ENCODE measurements at regions not wholly inside any gene's neighbourhood (a gene's known extent, or its start where the extent isn't known, plus 50 kb on each side); places are given as distances from the start of the nearest gene placed in this dataset.
"Not testable (repeated sequence)": the region's sequence is repeated elsewhere in the genome, so short reads cannot be mapped to it uniquely, and the experiment has no call there.

DNA sequence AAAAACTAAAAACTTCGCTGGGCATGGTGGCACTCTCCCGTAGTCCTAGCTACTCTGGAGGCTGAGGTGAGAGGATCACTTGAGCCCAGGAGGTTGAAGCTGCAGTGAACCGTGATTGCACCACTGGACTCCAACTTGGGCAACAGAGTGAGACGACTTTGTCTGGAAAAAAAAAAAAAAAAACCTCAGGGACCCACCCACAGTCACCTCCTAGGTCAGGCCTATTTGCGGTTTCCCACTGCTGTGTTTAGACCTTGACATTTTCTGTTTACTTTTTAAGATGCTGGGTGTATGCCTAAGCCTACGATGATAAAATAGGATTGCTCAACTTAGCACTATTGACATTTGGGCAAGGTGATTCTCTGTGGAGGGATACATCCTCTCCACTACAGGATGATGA is 197.4 kb upstream of the TBL1X start:
- no peak for DNase-seq (ENCODE audit: low read depth in 2 of 3, low spot score in 1 of 3)

- no peak for DNase-seq (ENCODE audit: low read depth in 2 of 3, low spot score in 1 of 3)
Measured at GRCh38 chrX:9269134-9269533, 195.7 kb upstream of the TBL1X start.

- no peak for DNase-seq (ENCODE audit: low read depth in 2 of 3, low spot score in 1 of 3)
Measured at GRCh38 chrX:9271789-9272525, 192.9 kb upstream of the TBL1X start.

DNA sequence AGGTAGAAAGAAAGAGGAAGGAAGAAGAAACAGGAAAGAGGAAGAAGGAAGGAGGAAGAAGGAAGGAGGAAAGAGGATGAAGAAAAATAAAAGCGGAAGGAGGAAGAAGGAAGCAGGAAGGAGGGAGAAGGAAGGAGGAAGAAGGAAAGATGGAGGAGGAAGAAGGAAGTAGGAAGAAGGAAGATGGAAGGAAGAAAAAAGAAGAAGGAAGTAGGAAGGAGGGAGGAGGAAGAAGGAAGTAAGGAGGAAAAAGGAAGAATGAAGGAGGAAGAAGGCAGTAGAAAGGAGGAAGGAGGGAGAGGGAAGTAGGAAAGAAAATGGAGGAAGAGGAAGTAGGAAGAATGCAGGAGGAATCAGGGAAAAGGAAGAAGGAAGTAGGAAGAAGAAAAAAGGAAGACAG is 191.1 kb upstream of the TBL1X start:
- DNase-seq (ENCODE audit: low read depth in 2 of 3, low spot score in 1 of 3) = no peak

- no peak for DNase-seq (ENCODE audit: low read depth in 2 of 3, low spot score in 1 of 3)
Measured at GRCh38 chrX:9278475-9279233, 186.2 kb upstream of the TBL1X start.

DNA sequence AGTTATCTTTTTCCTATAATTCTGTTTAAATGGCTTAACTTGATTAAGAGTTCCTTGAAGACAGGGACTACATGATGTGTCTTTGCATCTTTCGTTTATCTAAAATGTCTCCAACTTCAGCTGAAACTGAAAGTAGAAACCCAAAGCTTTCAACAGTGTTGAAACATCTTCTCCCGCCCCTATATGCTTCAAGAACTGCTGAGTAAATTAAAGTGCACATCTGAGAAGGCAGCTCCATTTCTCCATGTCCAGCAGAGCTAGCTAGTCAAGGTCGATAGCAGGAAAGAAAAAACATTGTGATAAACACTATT is 185.7 kb upstream of the TBL1X start:
- DNase-seq (ENCODE audit: low read depth in 2 of 3, low spot score in 1 of 3) = no peak

DNA sequence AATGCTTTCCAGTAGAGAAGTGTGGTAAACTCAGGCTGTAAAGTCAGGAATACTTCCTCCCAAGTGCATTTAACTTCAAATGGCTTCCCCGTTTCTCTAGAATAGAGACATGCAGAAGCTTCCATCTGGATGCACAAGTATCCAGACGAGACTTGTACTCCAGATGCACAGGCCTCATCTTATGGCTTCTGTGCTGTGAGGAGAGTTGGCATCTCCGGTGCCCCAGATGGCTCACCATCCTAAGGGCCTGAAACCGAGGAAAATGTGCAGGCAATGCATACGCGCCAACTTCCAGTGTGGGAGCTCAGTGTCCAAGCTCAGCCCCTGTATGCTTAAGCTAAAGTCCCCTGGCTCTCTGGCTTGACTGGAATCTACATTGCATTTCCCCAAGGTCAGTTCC is 184.0 kb upstream of the TBL1X start:
- no peak for DNase-seq (ENCODE audit: low read depth in 2 of 3, low spot score in 1 of 3)

- no peak for DNase-seq (ENCODE audit: low read depth in 2 of 3, low spot score in 1 of 3)
Measured at GRCh38 chrX:9282325-9282724, 182.5 kb upstream of the TBL1X start.

DNA sequence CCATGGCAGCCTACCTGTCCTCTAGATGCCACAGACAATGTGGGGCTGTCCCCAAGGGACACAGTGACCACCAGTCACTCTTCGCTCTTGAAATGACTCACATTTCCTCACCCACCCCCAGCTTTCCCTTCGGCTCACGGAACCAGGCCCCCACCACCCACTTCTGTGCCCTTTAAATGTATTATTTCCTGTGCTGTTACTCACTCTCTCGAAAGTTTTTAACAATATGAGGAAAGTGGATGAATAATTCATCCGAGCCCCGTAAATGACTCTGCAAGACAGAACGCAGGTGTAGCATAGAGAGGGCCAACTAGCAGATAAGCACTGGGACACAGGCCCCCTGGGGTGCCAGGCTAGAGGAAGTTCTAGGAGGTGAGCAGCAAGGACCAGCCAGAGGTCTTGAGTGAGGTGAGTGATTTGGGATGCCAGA is 179.5 kb upstream of the TBL1X start:
- DNase-seq (ENCODE audit: low read depth in 2 of 3, low spot score in 1 of 3) = peak; percentile 50 to 62 (median 56)

DNA sequence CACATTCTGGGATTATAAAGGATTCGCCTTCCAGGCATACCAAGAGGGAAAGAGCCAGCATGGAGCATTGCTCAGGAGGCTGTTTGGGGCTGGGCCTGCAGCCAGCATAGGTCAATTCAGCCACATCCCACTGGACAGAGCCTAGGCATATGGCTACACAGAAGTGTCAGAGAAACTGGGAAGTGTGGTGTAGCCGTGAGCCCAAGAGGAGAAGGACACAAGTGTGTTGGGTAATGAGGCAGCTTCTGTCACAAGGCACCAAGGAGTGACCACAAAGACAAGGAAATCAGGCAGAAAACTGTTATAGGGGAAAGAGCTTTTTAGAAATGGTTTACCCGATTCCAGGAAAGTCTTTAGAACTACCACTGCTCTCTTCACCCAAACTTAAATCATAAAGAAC is 178.6 kb upstream of the TBL1X start:
- no peak for DNase-seq (ENCODE audit: low read depth in 2 of 3, low spot score in 1 of 3)

DNA sequence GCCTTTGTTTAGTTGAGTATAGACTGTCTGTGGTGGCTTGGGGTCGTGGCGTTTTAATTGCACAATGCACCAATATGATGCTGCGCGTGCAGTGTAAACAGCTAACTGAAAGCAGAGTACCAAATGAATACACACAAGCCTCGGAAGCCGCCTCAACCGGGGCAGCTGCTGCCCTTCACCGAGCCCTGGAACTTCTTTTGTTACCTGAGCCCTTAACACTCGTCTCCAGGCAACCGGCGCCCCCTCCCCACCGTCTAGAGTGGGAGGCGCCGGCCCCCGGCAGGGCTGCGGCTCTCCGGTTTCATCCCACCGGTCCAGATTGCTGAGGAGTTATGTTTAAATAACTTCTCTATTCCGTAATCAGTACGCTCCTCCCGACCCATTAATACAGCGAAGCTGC is 173.2 kb upstream of the TBL1X start:
- no peak for DNase-seq (ENCODE audit: low read depth in 2 of 3, low spot score in 1 of 3)

GRCh38 chrX:9293051-9293496 is 171.8 kb upstream of the TBL1X start:
- no peak for DNase-seq (ENCODE audit: low read depth in 2 of 3, low spot score in 1 of 3)

DNA sequence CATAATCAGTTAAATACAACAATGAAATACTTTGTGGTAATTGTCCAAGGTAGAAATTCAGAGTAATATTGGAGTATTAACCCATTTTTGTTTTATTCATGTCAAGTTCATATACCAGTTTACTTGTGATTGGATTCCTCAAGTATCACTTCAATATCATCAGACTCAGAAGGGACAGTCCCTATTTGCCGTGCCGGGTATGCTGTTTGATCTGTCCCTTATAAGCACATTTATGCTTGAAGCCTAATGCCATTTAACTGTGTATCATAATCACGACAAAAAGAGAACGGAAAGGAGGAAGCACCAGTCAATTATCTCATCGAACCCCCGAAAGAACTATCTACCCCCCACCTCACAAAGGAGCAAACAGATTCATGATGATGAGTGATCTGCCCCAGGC is 171.0 kb upstream of the TBL1X start:
- DNase-seq (ENCODE audit: low read depth in 2 of 3, low spot score in 1 of 3) = no peak

- no peak for DNase-seq (ENCODE audit: low read depth in 2 of 3, low spot score in 1 of 3)
Measured at GRCh38 chrX:9295551-9295950, 169.3 kb upstream of the TBL1X start.

DNA sequence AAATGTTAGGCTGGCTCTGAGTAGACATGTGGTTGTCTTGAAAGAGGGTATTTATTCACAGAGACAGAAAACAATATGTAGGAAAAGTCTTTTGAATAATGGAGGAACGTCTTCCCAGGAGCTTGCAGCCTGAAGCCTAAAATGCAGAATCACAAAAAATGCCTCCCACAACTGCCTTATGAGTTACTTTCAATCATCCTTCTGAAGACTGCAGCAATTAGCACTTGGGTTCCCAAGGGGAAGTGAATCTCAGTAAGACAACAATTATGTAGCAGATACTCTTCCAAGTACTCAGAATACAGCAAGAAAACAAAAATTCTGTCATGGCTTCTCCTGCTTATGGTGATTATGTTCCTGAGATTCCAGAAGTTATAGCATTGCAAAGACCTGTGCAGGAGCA is 166.6 kb upstream of the TBL1X start:
- no peak for DNase-seq (ENCODE audit: low read depth in 2 of 3, low spot score in 1 of 3)

DNA sequence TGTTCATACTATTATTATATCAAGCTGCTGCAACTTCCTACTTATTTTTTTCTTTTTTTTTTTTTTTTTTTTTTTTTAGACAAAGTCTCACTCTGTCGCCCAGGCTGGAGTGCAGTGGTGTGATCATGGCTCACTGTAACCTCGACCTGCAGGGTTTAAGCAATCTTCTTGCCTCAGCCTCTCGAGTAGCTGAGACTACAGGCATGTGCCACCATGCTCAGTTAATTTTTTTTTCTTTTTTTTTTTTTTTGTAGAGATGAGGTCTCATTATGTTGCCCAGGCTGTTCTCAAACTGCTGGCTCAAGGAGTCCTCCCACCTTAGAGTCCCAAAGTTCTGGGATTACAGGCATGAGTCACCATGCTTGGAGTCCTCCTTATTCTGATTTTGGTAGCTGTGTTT is 165.2 kb upstream of the TBL1X start:
- not testable (repeated sequence) for DNase-seq (ENCODE audit: low read depth in 2 of 3, low spot score in 1 of 3)

GRCh38 chrX:9301836-9302235 is 163.0 kb upstream of the TBL1X start:
- DNase-seq (ENCODE audit: low read depth in 2 of 3, low spot score in 1 of 3) = no peak

DNA sequence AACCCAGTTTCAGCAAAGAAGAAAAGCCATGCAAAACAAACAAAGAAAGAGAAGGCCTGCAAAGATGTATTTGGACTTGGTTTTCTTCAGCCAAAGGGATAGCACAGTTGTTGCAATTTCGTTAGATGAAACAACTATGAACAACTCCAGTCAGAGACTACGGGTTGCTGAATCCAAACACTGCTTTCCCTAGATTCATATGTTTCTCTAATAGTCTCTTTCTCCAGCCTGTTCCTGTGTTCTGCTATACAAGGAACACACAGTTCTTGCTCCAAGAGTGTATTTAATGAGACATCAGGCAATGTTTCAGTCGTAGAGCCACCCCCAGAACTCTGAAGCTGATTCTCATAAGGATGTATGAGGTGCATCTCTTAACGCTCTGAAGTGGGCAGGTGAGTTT is 162.5 kb upstream of the TBL1X start:
- no peak for DNase-seq (ENCODE audit: low read depth in 2 of 3, low spot score in 1 of 3)

- no peak for DNase-seq (ENCODE audit: low read depth in 2 of 3, low spot score in 1 of 3)
Measured at GRCh38 chrX:9308426-9308825, 156.4 kb upstream of the TBL1X start.

- DNase-seq (ENCODE audit: low read depth in 2 of 3, low spot score in 1 of 3) = no peak
Measured at GRCh38 chrX:9310616-9311015, 154.2 kb upstream of the TBL1X start.

DNA sequence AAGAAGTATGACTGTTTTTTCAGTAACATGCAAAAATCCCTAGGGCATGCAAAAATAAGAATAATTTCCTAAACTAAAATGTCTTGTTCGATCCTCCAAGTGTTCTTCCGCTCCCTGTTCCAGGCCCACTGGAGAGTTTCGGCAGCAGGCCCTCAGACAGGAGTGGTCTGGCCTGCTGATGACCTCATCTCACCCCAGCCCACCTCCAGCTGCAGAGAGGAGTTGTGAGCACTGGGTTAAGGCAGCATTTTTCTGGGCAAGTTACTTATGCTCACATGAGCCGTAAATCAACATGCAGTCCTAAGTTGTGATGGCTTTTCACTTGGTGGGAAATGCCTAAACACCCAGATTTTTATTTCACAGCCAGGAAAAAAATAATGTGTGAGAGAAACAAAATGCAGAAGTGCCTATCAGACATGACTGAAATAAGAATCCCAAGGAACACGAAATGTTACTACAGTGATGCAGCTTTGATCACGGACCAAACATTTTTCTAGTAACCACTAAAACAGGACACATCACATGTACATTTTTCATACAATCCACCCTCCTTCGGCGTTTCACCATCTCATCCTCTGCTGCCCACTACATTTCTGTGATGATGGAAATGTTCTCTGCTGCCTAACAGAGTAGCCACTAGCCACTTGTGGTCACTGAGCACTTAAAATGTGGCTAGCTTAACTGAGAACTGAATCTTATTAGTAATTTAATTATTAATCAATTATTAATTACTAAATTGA is 153.3 kb upstream of the TBL1X start:
- DNase-seq (ENCODE audit: low read depth in 2 of 3, low spot score in 1 of 3) = no peak

All from stimulated activated CD4-positive, alpha-beta T cell treated with anti-CD3 and anti-CD28 coated beads, Interleukin-12 subunit alpha, Interleukin-12 subunit beta, amount 100 ng/mL, for 48 hours (primary cell).